Activated CD4-positive, alpha-beta memory T cell treated with anti-CD3 and anti-CD28 coated beads for 36 hours (primary cell): ENCODE measurements at regions not wholly inside any gene's neighbourhood (a gene's known extent, or its start where the extent isn't known, plus 50 kb on each side); places are given as distances from the start of the nearest gene placed in this dataset.
"Not testable (repeated sequence)": the region's sequence is repeated elsewhere in the genome, so short reads cannot be mapped to it uniquely, and the experiment has no call there.

Experiments
- CTCF ChIA-PET: fragments of 350-600 bp; sonication (Branson Sonifier 250); formaldehyde crosslinking; loops from one replicate; lab custom pipeline; 2021; ENCODE audit warnings: antibody characterized with exemption, inconsistent platforms; lab: Charles Lee
- POLR2A ChIA-PET: fragments of 350-600 bp; sonication (Branson Sonifier 250); formaldehyde crosslinking; loops from one replicate; lab custom pipeline; 2021; ENCODE audit warnings: antibody characterized with exemption; lab: Charles Lee
- DNase-seq: peaks from one replicate; pipeline ENCODE4 v3.0.0-alpha.2; 2020
- H3K27ac Mint-ChIP-seq: one replicate; pipeline ENCODE4 v1.8.0; 2021; ENCODE audit warnings: mixed read lengths
- H3K27me3 Mint-ChIP-seq: one replicate; pipeline ENCODE4 v1.8.0; 2021; ENCODE audit warnings: mixed read lengths
- H3K36me3 Mint-ChIP-seq: one replicate; pipeline ENCODE4 v1.8.0; 2021; ENCODE audit warnings: mixed read lengths
- H3K4me1 Mint-ChIP-seq: one replicate; pipeline ENCODE4 v1.8.0; 2021; ENCODE audit warnings: low read depth, mixed read lengths
- H3K4me3 Mint-ChIP-seq: one replicate; pipeline ENCODE4 v1.8.0; 2021; ENCODE audit warnings: mild to moderate bottlenecking, mixed read lengths
- H3K9me3 Mint-ChIP-seq: one replicate; pipeline ENCODE4 v1.8.0; 2021; ENCODE audit warnings: mixed read lengths
- intact Hi-C: fragments of 100-400 bp; cut with micrococcal nuclease; formaldehyde crosslinking; loops from one replicate; pipeline ENCODE4 v1.15.1; 2023

- no peak overlapping the region for H3K27ac Mint-ChIP-seq
- ChIA-PET POLR2A (no interaction called here), CTCF (no interaction called here)
- H3K36me3 Mint-ChIP-seq: no peaks in the 10 kb centered on the region
- DNase-seq: no peak
- H3K4me1 Mint-ChIP-seq: no peaks in the 10 kb centered on the region
- peaks cover 2% of the 10 kb centered on the region for H3K27me3 Mint-ChIP-seq
- intact Hi-C loops: no loop called here
- no peaks in the 10 kb centered on the region for H3K9me3 Mint-ChIP-seq
- no peak overlapping the region for H3K4me3 Mint-ChIP-seq
Measured at GRCh38 chr2:35714883-35715282, 640.7 kb upstream of the CRIM1 start.

DNA sequence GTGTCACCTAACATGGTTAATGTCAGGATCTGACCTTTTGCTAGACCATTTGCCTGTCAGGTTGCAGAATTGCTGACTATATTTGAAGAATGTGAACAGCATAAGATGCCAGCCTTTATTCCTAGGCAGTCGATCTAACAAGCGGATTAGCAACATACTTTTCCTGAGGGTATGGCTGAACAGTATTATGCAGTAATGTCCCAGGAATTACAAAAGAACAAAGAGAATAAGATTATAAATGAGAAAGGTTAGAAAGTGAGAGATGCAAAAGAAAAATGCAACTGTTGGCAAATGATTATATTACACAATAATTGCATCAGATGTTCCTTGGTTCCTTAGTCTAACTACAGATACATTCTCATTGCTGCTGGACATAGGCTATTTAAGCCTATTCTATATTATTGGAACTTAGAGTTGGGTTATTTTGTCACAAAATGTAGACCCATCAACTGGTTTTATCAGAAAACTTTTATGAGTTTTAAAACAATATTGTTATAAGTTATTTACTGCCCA lies 647.1 kb upstream of the CRIM1 start:
- intact Hi-C loops: no loop called here
- H3K4me3 Mint-ChIP-seq: no peak overlapping the region
- no peaks in the 10 kb centered on the region for H3K9me3 Mint-ChIP-seq
- H3K27me3 Mint-ChIP-seq: no peaks in the 10 kb centered on the region
- no peaks in the 10 kb centered on the region for H3K4me1 Mint-ChIP-seq
- DNase-seq: no peak
- H3K36me3 Mint-ChIP-seq: no peaks in the 10 kb centered on the region
- ChIA-PET CTCF (interaction anchor here (0.7 kb wide), 1 partner anchor 11 kb away, joined by 3 read pairs; no protein-coding TSS in a partner anchor), POLR2A (no interaction called here)
- no peak overlapping the region for H3K27ac Mint-ChIP-seq

DNA sequence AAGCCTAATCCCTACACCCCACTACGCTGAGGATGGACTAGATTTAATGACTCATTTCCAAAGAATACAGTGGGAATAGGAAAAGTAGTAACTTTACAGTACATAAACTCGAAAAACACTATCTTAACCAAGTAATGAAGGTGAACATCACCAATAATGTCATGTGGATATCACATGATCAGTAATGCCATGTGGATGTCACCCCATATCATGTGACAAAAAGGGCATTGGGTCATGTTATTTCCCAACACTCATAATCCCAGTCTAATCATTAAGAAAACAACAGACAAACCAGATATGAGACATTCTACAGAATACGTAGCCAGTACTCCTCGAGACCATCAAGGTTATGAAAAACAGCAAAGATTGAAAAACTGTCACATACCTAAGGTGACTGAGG lies 667.3 kb upstream of the CRIM1 start:
- H3K4me1 Mint-ChIP-seq: no peaks in the 10 kb centered on the region
- H3K9me3 Mint-ChIP-seq: no peaks in the 10 kb centered on the region
- ChIA-PET POLR2A (no interaction called here), CTCF (no interaction called here)
- H3K27me3 Mint-ChIP-seq: no peaks in the 10 kb centered on the region
- H3K27ac Mint-ChIP-seq: no peak overlapping the region
- intact Hi-C loops: no loop called here
- DNase-seq: no peak
- H3K36me3 Mint-ChIP-seq: no peaks in the 10 kb centered on the region
- H3K4me3 Mint-ChIP-seq: no peak overlapping the region

DNA sequence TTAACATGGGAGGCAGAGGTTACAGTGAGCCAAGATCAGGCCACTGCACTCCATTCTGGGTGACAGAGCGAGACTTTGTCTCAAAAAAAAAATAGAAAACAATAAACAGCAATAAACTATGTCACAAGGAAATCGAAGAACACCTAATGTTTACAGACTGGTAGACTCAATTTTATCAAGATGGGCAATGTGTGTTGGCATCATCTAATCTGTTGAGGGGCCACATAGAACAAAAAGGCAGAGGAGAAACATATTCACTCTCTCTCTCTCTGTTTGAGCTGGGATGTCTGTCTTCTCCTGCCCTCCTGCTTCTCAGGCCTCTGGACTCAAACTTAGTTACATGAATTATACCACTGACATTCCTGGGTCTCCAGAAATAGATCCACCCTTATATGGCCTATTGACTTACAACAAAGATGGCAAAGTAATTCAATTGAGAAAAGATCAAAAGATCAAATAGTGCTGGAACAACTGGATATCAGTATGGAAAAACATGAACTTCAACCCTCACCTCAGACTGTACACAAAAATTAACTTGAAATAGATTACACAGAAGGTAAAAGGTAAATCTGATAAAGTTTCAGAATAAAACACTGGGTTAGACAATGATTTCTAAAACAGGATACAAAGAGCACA lies 703.8 kb upstream of the CRIM1 start:
- Mint-ChIP-seq H3K4me3 (no peak overlapping the region), H3K4me1 (no peaks in the 10 kb centered on the region)
- POLR2A ChIA-PET: no interaction called here

DNA sequence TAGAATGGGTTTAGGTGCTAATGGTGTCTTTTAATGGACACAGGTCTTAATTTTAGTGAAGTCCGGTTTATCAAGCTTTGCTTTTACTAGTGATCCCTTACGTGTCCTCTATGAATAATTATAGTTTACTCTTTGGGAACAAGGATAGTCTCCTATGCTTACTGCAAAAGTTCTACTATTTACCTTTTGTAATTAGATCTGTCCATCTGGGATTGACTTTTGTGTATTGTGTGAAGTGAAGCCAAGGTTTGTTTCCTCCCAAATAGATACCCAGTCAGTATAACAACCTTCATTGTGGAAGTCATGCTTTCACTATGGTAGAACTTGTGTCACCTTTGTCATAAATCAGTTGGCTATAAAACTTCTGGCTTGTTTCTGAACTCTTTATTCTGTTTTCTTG lies 740.9 kb upstream of the CRIM1 start:
- Mint-ChIP-seq H3K27ac (no peak overlapping the region), H3K9me3 (no peaks in the 10 kb centered on the region), H3K4me3 (no peak overlapping the region), H3K27me3 (no peaks in the 10 kb centered on the region), H3K36me3 (no peaks in the 10 kb centered on the region), H3K4me1 (no peaks in the 10 kb centered on the region)
- CTCF ChIA-PET: no interaction called here
- no peak for DNase-seq
- intact Hi-C loops: no loop called here
- POLR2A ChIA-PET: no interaction called here

More for the DNA sequence above, 703.8 kb upstream of the CRIM1 start:
- intact Hi-C loops: no loop called here
- CTCF ChIA-PET: no interaction called here
- H3K27ac Mint-ChIP-seq: no peak overlapping the region
- H3K36me3 Mint-ChIP-seq: no peaks in the 10 kb centered on the region
- H3K27me3 Mint-ChIP-seq: no peaks in the 10 kb centered on the region
- no peaks in the 10 kb centered on the region for H3K9me3 Mint-ChIP-seq
- no peak for DNase-seq

DNA sequence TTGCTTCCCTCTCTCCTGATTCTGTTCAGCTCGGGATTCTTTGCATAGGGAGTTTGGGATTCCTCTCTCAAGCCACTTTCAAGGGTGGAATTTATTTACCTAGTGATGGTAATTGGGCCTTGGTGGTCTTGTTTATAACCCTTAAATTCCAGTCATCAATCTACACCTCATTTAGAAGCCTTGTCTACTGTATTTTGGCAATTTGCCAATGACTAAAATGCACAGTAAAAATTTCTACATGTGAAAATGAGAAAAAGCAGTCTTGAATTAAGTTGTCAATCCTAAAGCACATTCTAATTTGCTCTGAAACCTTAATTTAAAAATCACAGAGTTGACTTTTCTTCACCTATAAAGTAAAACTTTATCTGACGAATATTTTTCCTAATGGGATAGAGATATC lies 749.2 kb upstream of the CRIM1 start:
- no peak overlapping the region for H3K27ac Mint-ChIP-seq
- no peaks in the 10 kb centered on the region for H3K4me1 Mint-ChIP-seq
- CTCF ChIA-PET: no interaction called here
- H3K27me3 Mint-ChIP-seq: no peaks in the 10 kb centered on the region
- POLR2A ChIA-PET: no interaction called here
- no peaks in the 10 kb centered on the region for H3K36me3 Mint-ChIP-seq
- H3K9me3 Mint-ChIP-seq: no peaks in the 10 kb centered on the region
- no peak for DNase-seq
- H3K4me3 Mint-ChIP-seq: no peak overlapping the region
- intact Hi-C loops: no loop called here

- DNase-seq: no peak
- ChIA-PET CTCF (no interaction called here), POLR2A (no interaction called here)
- intact Hi-C loops: no loop called here
- no peaks in the 10 kb centered on the region for H3K4me1 Mint-ChIP-seq
- H3K4me3 Mint-ChIP-seq: no peak overlapping the region
- peaks cover 14% of the 10 kb centered on the region for H3K9me3 Mint-ChIP-seq
- H3K27me3 Mint-ChIP-seq: no peaks in the 10 kb centered on the region
- no peak overlapping the region for H3K27ac Mint-ChIP-seq
- no peaks in the 10 kb centered on the region for H3K36me3 Mint-ChIP-seq
Measured at GRCh38 chr2:35598310-35598709, 757.3 kb upstream of the CRIM1 start.

DNA sequence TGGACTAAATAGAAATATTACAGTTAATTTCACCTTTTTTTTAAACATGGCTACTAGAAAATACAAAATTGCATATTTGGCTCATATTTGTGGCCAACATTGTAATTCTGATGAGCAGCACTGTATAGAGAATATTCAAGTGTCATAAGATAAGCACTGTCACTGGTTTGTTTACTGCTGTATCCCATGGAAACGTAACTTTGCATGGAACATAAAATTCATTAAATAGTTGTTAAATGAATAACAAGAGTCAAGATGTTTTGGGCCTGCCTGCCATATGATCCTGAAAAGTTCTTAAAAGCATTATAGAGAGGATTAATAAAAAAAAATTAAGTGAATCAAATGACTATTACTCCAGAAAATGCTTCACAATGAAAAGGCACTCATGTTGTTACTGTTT lies 763.7 kb upstream of the CRIM1 start:
- no peaks in the 10 kb centered on the region for H3K4me1 Mint-ChIP-seq
- ChIA-PET POLR2A (no interaction called here), CTCF (no interaction called here)
- H3K36me3 Mint-ChIP-seq: no peaks in the 10 kb centered on the region
- H3K9me3 Mint-ChIP-seq: peaks cover 11% of the 10 kb centered on the region
- H3K27me3 Mint-ChIP-seq: no peaks in the 10 kb centered on the region
- intact Hi-C loops: no loop called here
- no peak overlapping the region for H3K27ac Mint-ChIP-seq
- no peak overlapping the region for H3K4me3 Mint-ChIP-seq
- DNase-seq: no peak

DNA sequence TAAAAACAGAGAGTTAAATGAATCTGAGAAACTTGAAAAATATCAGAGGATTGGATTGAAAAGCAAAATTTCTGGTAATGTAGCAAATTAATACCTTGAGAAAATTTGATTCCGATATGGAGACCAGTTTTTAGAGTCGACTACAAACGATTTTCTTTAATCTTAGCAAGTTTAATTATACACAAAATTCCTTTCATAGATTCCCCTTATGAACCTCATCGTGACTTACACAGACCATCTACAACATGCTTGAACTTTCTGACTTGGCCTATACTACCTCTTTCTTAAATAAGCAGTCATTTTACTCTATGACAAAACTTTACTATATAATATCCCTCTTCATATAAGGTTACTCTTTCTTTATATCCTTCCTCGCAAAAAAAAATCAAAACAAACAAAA lies 769.6 kb upstream of the CRIM1 start:
- intact Hi-C loops: no loop called here
- no peaks in the 10 kb centered on the region for H3K27me3 Mint-ChIP-seq
- peaks cover 11% of the 10 kb centered on the region for H3K9me3 Mint-ChIP-seq
- POLR2A ChIA-PET: no interaction called here
- no peak overlapping the region for H3K4me3 Mint-ChIP-seq
- no peak for DNase-seq
- no peak overlapping the region for H3K27ac Mint-ChIP-seq
- no peaks in the 10 kb centered on the region for H3K36me3 Mint-ChIP-seq
- CTCF ChIA-PET: no interaction called here
- H3K4me1 Mint-ChIP-seq: no peaks in the 10 kb centered on the region

DNA sequence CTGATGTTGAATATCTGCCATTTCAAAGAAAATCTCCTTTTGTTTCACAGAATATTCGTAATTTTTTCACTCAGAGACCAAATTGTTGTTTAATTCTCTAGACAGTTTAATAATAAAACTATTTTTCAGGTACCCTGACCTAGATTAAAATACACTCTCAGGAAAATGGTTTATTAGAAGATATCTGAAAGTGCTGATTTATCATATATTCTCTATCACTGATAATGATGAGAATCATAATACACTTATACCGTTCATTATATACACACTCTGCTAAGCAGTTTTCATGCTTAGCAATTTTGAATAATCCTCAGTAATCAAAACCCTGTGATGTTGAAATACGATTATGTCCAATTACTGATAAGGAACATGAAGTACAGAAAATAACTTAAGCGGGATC lies 772.9 kb upstream of the CRIM1 start:
- no peak for DNase-seq
- H3K27ac Mint-ChIP-seq: no peak overlapping the region
- no peaks in the 10 kb centered on the region for H3K36me3 Mint-ChIP-seq
- H3K4me1 Mint-ChIP-seq: no peaks in the 10 kb centered on the region
- H3K9me3 Mint-ChIP-seq: peaks cover 11% of the 10 kb centered on the region
- POLR2A ChIA-PET: no interaction called here
- H3K27me3 Mint-ChIP-seq: no peaks in the 10 kb centered on the region
- intact Hi-C loops: no loop called here
- H3K4me3 Mint-ChIP-seq: no peak overlapping the region
- CTCF ChIA-PET: no interaction called here

DNA sequence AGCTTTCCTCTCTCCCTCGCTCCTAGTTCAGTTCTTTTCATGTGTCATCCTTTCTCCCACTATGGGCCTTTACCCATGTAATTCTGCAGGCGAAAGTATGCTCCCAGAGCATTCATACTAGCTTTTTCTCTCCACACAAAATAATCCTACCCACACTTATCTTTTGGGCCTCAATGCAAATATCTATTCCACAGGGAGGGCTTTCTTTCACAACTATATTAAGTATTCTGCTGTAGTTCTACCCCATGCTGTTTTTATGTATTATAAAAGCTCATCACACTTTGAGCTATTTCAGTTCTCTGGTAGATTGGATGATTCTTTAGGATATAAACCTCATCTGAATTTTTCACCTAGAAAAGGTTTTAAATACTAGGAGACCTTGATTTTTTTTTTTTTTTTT lies 774.6 kb upstream of the CRIM1 start:
- POLR2A ChIA-PET: interaction anchor here (0.7 kb wide), 1 partner anchor 57 kb away, joined by 3 read pairs; no protein-coding TSS in a partner anchor
- Mint-ChIP-seq H3K36me3 (no peaks in the 10 kb centered on the region), H3K27me3 (no peaks in the 10 kb centered on the region), H3K4me3 (no peak overlapping the region), H3K9me3 (peaks cover 6% of the 10 kb centered on the region), H3K4me1 (no peaks in the 10 kb centered on the region), H3K27ac (no peak overlapping the region)
- no peak for DNase-seq
- CTCF ChIA-PET: no interaction called here
- intact Hi-C loops: no loop called here

DNA sequence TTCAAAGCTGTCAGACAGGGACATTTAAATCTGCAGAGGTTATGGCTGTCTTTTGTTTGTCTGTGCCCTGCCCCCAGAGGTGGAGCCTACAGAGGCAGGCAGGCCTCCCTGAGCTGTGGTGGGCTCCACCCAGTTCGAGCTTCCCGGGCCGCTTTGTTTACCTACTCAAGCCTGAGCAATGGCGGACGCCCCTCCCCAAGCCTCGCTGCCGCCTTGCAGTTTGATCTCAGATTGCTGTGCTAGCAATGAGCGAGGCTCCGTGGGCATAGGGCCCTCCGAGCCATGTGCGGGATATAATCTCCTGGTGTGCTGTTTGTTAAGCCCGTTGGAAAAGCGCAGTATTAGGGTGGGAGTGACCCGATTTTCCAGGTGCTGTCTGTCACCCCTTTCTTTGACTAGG lies 787.0 kb upstream of the CRIM1 start:
- intact Hi-C loops, H3K36me3 Mint-ChIP-seq, H3K27ac Mint-ChIP-seq, H3K9me3 Mint-ChIP-seq, H3K4me1 Mint-ChIP-seq, CTCF ChIA-PET, H3K4me3 Mint-ChIP-seq, DNase-seq, POLR2A ChIA-PET, H3K27me3 Mint-ChIP-seq: not testable (repeated sequence)

GRCh38 chr2:35562488-35562887 lies 793.1 kb upstream of the CRIM1 start:
- no peak overlapping the region for H3K27ac Mint-ChIP-seq
- intact Hi-C loops: no loop called here
- H3K4me3 Mint-ChIP-seq: no peak overlapping the region
- ChIA-PET CTCF (no interaction called here), POLR2A (no interaction called here)
- DNase-seq: no peak
- no peaks in the 10 kb centered on the region for H3K4me1 Mint-ChIP-seq
- H3K36me3 Mint-ChIP-seq: no peaks in the 10 kb centered on the region
- H3K9me3 Mint-ChIP-seq: peaks cover 2% of the 10 kb centered on the region
- no peaks in the 10 kb centered on the region for H3K27me3 Mint-ChIP-seq
